ENCODE measurements at regions not wholly inside any gene's neighbourhood (a gene's known extent, or its start where the extent isn't known, plus 50 kb on each side); places are given as distances from the start of the nearest gene placed in this dataset.

DNA sequence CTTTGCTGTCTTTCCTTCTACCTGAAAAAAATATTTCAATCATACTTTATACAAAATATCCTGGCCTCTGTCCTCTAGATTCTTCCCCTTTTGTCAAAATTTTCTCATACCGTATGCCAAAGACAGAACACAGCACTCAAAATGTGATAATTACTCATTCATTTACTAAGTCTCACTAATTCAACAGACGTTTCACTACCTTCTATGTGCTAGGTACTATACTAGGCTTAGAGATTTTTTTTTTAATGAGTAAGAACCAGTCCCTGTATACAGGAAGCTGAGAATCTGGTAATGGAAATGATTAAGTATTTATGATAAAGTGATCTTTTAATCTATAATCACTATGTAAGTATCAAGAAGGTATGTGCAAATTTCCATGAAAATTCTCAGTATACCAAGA, 128.0 kb downstream of the ELAPOR2 start:
- intact Hi-C loops (cut with DNase I) = loop anchor here (5.0 kb wide), 2 partner anchors 126 to 211 kb away; partner anchors contain the start of gene ELAPOR2 (in 1 of the 2)
- Histone ChIP-seq H3K27ac (ENCODE audit: low read depth in 1 of 2, low read length in 2 of 2) (no peak overlapping the region), H3K36me3 (ENCODE audit: control insufficient read depth in 1 of 2, insufficient read depth in 2 of 2, low read length in 1 of 2) (no peaks in the 10 kb centered on the region), H3K4me3 (ENCODE audit: low read length in 2 of 2) (no peak overlapping the region), H3K9me3 (ENCODE audit: control insufficient read depth, low read length) (no peaks in the 10 kb centered on the region), H3K27me3 (ENCODE audit: control insufficient read depth in 1 of 2, insufficient read depth in 2 of 2, low read length in 1 of 2) (no peaks in the 10 kb centered on the region), H3K4me1 (ENCODE audit: control insufficient read depth in 1 of 2, insufficient read depth in 2 of 2, low read length in 2 of 2) (peaks cover 0 to 3% of the 10 kb centered on the region in 2 donors)
- DNase-seq = no peak
- ATAC-seq (ENCODE audit: low FRiP score) = no peak
- 83% methylated on average over 2 of the region's 2 CpGs for WGBS, 2 donors

DNA sequence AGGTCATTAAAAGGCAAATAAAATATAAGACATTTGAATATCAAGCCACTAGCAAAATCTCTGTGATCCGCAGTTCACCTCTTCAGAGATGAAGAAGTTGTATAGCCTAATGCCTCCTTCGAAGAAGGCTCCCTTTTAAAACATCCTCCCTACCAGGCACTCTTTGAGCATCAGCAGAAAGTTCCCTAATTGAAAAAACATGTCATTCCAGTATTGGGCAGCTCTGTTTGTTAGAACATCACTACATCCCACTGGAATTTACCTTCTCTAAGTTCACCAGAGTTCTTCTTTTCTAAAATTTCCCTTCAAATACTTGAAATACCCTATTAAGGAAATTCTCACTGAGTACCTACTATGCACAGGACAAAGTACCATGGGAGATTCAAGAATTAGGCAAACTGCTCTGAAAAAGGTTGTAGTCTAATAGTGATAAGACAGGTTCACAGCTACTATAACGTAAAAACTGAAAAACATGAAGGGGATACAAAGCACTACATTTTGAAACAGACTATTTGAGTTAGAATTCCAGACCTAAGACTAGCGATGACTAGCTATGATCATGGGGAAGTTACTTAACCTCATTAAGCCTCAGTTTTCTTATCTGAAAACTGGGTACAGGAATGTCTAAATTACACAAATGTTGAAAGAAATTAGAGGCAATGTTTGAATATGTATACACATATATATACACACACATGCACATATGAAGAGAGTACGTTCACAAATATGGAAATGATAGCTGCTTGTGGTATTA, 128.7 kb downstream of the ELAPOR2 start:
- H3K4me1 ChIP-seq (ENCODE audit: control insufficient read depth in 1 of 2, insufficient read depth in 2 of 2, low read length in 2 of 2) = peaks cover 0 to 3% of the 10 kb centered on the region in 2 donors
- intact Hi-C loops (cut with DNase I) = loop anchor here (5.0 kb wide), 2 partner anchors 127 to 212 kb away; partner anchors contain the start of gene ELAPOR2 (in 1 of the 2)
- H3K9me3 ChIP-seq (ENCODE audit: control insufficient read depth, low read length) = no peaks in the 10 kb centered on the region
- H3K27ac ChIP-seq (ENCODE audit: low read depth in 1 of 2, low read length in 2 of 2) = no peak overlapping the region
- 81 to 88% methylated on average over 5 of the region's 5 CpGs for WGBS, 2 donors
- H3K4me3 ChIP-seq (ENCODE audit: low read length in 2 of 2) = no peak overlapping the region
- no peaks in the 10 kb centered on the region for H3K27me3 ChIP-seq (ENCODE audit: control insufficient read depth in 1 of 2, insufficient read depth in 2 of 2, low read length in 1 of 2)
- H3K36me3 ChIP-seq (ENCODE audit: control insufficient read depth in 1 of 2, insufficient read depth in 2 of 2, low read length in 1 of 2) = no peaks in the 10 kb centered on the region
- no peak for DNase-seq
- no peak for ATAC-seq (ENCODE audit: low FRiP score)

DNA sequence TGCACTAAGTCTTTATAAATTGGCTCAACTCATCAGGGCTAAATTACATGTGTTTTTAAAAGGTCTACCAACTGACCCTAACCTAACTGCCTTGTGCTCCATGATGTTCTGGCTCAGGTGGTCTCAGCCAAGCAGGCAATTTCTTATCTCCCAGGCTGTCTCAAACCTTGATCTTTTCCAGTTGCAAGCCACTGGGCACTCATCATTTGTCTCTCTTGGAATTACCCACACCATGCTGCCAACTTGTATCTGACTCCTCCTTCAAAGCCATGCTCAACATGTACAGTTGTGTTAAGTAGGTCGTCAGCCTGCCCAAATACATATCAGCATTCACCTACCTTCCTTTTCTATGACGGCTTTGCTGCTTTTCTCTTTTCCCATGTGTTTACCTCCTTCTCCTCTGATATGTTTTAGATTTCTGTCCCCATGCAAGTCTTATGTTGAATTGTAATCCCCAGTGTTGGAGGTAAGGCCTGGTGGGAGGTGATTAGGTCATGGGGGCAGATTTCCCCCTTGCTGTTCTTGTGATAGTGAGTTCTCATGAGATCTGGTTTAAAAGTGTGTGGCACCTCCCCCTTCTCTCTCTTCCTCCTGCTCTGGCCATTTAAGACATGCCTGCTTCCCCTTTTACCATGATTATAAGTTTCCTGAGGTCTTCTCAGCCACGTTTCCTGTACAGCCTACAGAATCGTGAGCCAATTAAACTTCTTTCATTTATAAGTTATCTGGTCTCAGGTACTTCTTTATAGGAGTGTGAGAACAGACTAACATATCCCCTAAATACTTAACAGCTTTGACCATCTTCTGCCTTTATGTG, 130.0 kb downstream of the ELAPOR2 start:
- 80 to 84% methylated on average over 4 of the region's 4 CpGs for WGBS, 2 donors

DNA sequence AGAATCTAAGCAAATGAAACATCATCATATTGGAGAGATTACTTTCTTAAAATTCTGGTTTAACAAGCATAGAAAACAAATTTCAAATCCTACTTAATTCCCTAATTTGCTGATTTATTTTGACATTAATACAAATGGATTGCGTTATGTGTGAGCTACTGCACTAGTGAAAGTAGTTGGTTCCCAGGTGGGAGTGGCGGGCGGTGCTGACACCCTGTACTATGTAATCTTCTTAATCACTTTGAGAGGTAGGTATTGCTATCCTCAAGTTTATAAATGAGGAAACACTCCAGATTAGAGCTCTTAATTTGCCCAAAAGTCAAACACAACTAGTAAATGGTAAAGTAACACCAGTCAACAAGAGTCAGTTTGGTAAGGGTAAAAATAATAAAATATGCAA, 131.1 kb downstream of the ELAPOR2 start:
- Histone ChIP-seq H3K9me3 (ENCODE audit: control insufficient read depth, low read length) (no peaks in the 10 kb centered on the region), H3K4me3 (ENCODE audit: low read length in 2 of 2) (no peak overlapping the region), H3K27ac (ENCODE audit: low read depth in 1 of 2, low read length in 2 of 2) (no peak overlapping the region), H3K27me3 (ENCODE audit: control insufficient read depth in 1 of 2, insufficient read depth in 2 of 2, low read length in 1 of 2) (no peaks in the 10 kb centered on the region), H3K36me3 (ENCODE audit: control insufficient read depth in 1 of 2, insufficient read depth in 2 of 2, low read length in 1 of 2) (no peaks in the 10 kb centered on the region), H3K4me1 (ENCODE audit: control insufficient read depth in 1 of 2, insufficient read depth in 2 of 2, low read length in 2 of 2) (peaks cover 0 to 3% of the 10 kb centered on the region in 2 donors)
- intact Hi-C loops (cut with DNase I) = loop anchor here (5.0 kb wide), 3 partner anchors 219 to 309 kb away; no protein-coding TSS in a partner anchor
- no peak for DNase-seq
- 90 to 97% methylated on average over 3 of the region's 3 CpGs for WGBS, 2 donors
- ATAC-seq (ENCODE audit: low FRiP score) = no peak

More for the DNA sequence above, 130.0 kb downstream of the ELAPOR2 start:
- Histone ChIP-seq H3K4me1 (ENCODE audit: control insufficient read depth in 1 of 2, insufficient read depth in 2 of 2, low read length in 2 of 2) (peaks cover 0 to 3% of the 10 kb centered on the region in 2 donors), H3K9me3 (ENCODE audit: control insufficient read depth, low read length) (no peaks in the 10 kb centered on the region), H3K27ac (ENCODE audit: low read depth in 1 of 2, low read length in 2 of 2) (no peak overlapping the region), H3K36me3 (ENCODE audit: control insufficient read depth in 1 of 2, insufficient read depth in 2 of 2, low read length in 1 of 2) (no peaks in the 10 kb centered on the region), H3K27me3 (ENCODE audit: control insufficient read depth in 1 of 2, insufficient read depth in 2 of 2, low read length in 1 of 2) (no peaks in the 10 kb centered on the region), H3K4me3 (ENCODE audit: low read length in 2 of 2) (no peak overlapping the region)
- no peak for ATAC-seq (ENCODE audit: low FRiP score)
- intact Hi-C loops (cut with DNase I) = loop anchor here (5.0 kb wide), 5 partner anchors 128 to 308 kb away; partner anchors contain the start of gene ELAPOR2 (in 1 of the 2)
- no peak for DNase-seq

DNA sequence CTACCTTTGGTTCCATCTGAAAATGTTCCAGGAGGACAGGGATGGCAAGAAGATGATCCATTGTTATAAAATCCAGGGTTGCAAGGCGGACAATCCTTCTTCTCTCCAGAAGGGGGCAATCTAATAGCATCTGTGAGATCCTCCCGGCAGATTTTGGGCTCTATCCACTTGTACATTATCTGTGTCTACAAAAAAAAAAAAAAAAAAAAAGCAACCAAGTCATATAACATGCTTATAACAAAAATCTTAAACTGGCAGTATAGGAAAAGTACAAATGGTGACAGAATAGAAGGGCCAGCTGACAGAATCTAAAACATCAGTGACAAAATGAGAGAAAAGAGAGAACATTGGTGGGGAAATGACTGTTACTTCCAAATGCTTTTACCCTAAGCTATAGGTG, 132.7 kb downstream of the ELAPOR2 start:
- Histone ChIP-seq H3K27me3 (ENCODE audit: control insufficient read depth in 1 of 2, insufficient read depth in 2 of 2, low read length in 1 of 2) (no peaks in the 10 kb centered on the region), H3K27ac (ENCODE audit: low read depth in 1 of 2, low read length in 2 of 2) (no peak overlapping the region), H3K9me3 (ENCODE audit: control insufficient read depth, low read length) (no peaks in the 10 kb centered on the region), H3K4me1 (ENCODE audit: control insufficient read depth in 1 of 2, insufficient read depth in 2 of 2, low read length in 2 of 2) (no peaks in the 10 kb centered on the region), H3K4me3 (ENCODE audit: low read length in 2 of 2) (no peak overlapping the region), H3K36me3 (ENCODE audit: control insufficient read depth in 1 of 2, insufficient read depth in 2 of 2, low read length in 1 of 2) (no peaks in the 10 kb centered on the region)
- WGBS, 2 donors = 9% methylated on average over 2 of the region's 2 CpGs
- no peak for DNase-seq
- intact Hi-C loops (cut with DNase I) = loop anchor here (5.0 kb wide), 3 partner anchors 221 to 311 kb away; no protein-coding TSS in a partner anchor
- ATAC-seq (ENCODE audit: low FRiP score) = no peak

DNA sequence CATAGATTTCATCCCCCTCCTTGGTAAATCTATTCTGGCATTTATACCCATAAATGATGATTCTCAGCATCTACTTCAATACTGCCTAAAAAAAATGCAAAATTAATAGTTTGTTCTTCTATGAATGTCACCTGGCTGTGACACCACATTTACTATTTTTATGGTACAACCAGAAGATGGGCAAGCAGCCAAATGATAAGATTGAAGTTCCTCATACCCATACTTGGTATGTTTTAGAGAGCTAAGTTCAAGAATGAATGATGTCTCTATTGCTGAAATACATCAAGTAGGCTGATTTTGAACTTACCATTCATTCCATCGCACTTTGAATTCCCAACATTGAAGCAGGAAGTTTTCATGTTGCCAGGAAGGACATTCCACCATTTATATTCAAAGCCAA, 134.2 kb downstream of the ELAPOR2 start:
- DNase-seq (no peak), ATAC-seq (ENCODE audit: low FRiP score) (no peak)
- 58 to 67% methylated on average over 1 of the region's 1 CpG for WGBS, 2 donors
- no peak overlapping the region for H3K27ac ChIP-seq (ENCODE audit: low read depth in 1 of 2, low read length in 2 of 2)
- H3K4me3 ChIP-seq (ENCODE audit: low read length in 2 of 2) = no peak overlapping the region
- no peaks in the 10 kb centered on the region for H3K36me3 ChIP-seq (ENCODE audit: control insufficient read depth in 1 of 2, insufficient read depth in 2 of 2, low read length in 1 of 2)
- no peaks in the 10 kb centered on the region for H3K27me3 ChIP-seq (ENCODE audit: control insufficient read depth in 1 of 2, insufficient read depth in 2 of 2, low read length in 1 of 2)
- intact Hi-C loops (cut with DNase I) = loop anchor here (5.0 kb wide), 3 partner anchors 222 to 312 kb away; no protein-coding TSS in a partner anchor
- H3K9me3 ChIP-seq (ENCODE audit: control insufficient read depth, low read length) = no peaks in the 10 kb centered on the region
- H3K4me1 ChIP-seq (ENCODE audit: control insufficient read depth in 1 of 2, insufficient read depth in 2 of 2, low read length in 2 of 2) = no peaks in the 10 kb centered on the region

DNA sequence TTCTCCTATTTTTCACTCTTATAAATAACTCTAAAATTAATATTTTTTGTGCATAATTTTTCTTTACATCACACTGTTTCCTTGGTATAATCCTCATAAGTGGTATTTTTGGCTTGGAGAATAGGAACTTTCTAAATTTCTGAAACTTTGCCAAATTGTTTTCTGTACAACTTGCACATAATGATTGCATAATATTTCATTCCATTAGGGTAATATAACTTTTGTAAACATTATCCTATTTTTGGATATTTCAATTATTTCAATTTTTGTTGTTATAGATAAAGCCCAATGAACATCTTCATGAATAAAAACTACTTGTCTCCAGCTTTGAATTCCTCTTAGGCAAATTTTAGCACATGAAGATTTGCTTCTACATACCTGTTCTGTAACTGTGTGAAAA, 135.9 kb downstream of the ELAPOR2 start:
- H3K9me3 ChIP-seq (ENCODE audit: control insufficient read depth, low read length) = no peaks in the 10 kb centered on the region
- H3K27ac ChIP-seq (ENCODE audit: low read depth in 1 of 2, low read length in 2 of 2) = no peak overlapping the region
- no peaks in the 10 kb centered on the region for H3K4me1 ChIP-seq (ENCODE audit: control insufficient read depth in 1 of 2, insufficient read depth in 2 of 2, low read length in 2 of 2)
- no peak overlapping the region for H3K4me3 ChIP-seq (ENCODE audit: low read length in 2 of 2)
- H3K36me3 ChIP-seq (ENCODE audit: control insufficient read depth in 1 of 2, insufficient read depth in 2 of 2, low read length in 1 of 2) = no peaks in the 10 kb centered on the region
- ATAC-seq (ENCODE audit: low FRiP score) (no peak), DNase-seq (no peak)
- intact Hi-C loops (cut with DNase I) = no loop called here
- no peaks in the 10 kb centered on the region for H3K27me3 ChIP-seq (ENCODE audit: control insufficient read depth in 1 of 2, insufficient read depth in 2 of 2, low read length in 1 of 2)

DNA sequence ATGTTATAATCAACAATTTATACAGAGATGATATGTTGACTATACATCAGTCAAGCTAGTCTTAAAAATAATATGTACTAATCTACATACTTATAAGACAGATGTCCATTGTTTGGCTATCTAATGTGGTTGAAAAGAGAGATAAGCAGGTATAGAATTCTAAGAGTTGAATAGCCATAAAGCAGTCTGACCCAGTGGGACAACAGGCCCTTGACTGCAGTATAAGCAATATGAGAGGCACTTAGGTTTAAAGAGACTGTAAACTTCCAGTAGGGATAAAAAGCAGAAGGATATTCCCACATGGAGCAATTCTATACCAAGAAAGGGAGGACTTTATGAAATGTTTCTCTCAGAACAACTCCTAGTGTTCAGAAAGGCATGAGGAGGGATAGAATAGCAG, 139.3 kb downstream of the ELAPOR2 start:
- Histone ChIP-seq H3K4me3 (ENCODE audit: low read length in 2 of 2) (no peak overlapping the region), H3K9me3 (ENCODE audit: control insufficient read depth, low read length) (no peaks in the 10 kb centered on the region), H3K36me3 (ENCODE audit: control insufficient read depth in 1 of 2, insufficient read depth in 2 of 2, low read length in 1 of 2) (no peaks in the 10 kb centered on the region), H3K4me1 (ENCODE audit: control insufficient read depth in 1 of 2, insufficient read depth in 2 of 2, low read length in 2 of 2) (no peaks in the 10 kb centered on the region), H3K27me3 (ENCODE audit: control insufficient read depth in 1 of 2, insufficient read depth in 2 of 2, low read length in 1 of 2) (no peaks in the 10 kb centered on the region), H3K27ac (ENCODE audit: low read depth in 1 of 2, low read length in 2 of 2) (no peak overlapping the region)
- intact Hi-C loops (cut with DNase I) = no loop called here
- ATAC-seq (ENCODE audit: low FRiP score) = no peak
- no peak for DNase-seq

All from aorta (tissue), 5 donors.